H9 (cell line): ENCODE measurements at regions not wholly inside any gene's neighbourhood (a gene's known extent, or its start where the extent isn't known, plus 50 kb on each side); places are given as distances from the start of the nearest gene placed in this dataset.

ENCODE experiments used
- DNase-seq: peaks from one replicate; pipeline ENCODE4 v3.0.0-alpha.2; 2017
- H2AFZ ChIP-seq: one replicate; pipeline ENCODE4 v1.6.1; 2013; ENCODE audit warnings: mild to moderate bottlenecking, low read length, control low read depth, moderate library complexity
- H2AK5ac ChIP-seq: 2 replicates; pipeline ENCODE4 v1.6.1; 2013; ENCODE audit warnings: low read length, control low read depth, mixed read lengths; ENCODE audit not compliant: insufficient read length
- H2BK120ac ChIP-seq: one replicate; pipeline ENCODE4 v1.6.1; 2013; ENCODE audit warnings: low read depth, mild to moderate bottlenecking, low read length, control low read depth, inconsistent platforms; ENCODE audit not compliant: poor library complexity, severe bottlenecking
- H2BK12ac ChIP-seq: 2 replicates; pipeline ENCODE4 v1.6.1; 2013; ENCODE audit warnings: low read length, control low read depth, mixed read lengths, low read depth; ENCODE audit not compliant: insufficient read length
- H2BK15ac ChIP-seq: 2 replicates; pipeline ENCODE4 v1.6.1; 2013; ENCODE audit warnings: low read depth, low read length, control low read depth
- H2BK20ac ChIP-seq: one replicate; pipeline ENCODE4 v1.6.1; 2013; ENCODE audit warnings: low read depth, mild to moderate bottlenecking, low read length, control low read depth, inconsistent platforms; ENCODE audit not compliant: poor library complexity, severe bottlenecking
- H2BK5ac ChIP-seq: 2 replicates; pipeline ENCODE4 v1.6.1; 2013; ENCODE audit warnings: low read length, control low read depth, mixed read lengths; ENCODE audit not compliant: insufficient read length
- H3K14ac ChIP-seq: 2 replicates; pipeline ENCODE4 v1.6.1; 2013; ENCODE audit warnings: low read length, control low read depth; ENCODE audit not compliant: insufficient read depth
- H3K18ac ChIP-seq: 2 replicates; pipeline ENCODE4 v1.6.1; 2013; ENCODE audit warnings: low read depth, mild to moderate bottlenecking, mixed read lengths, low read length, control low read depth; ENCODE audit not compliant: insufficient read length
- H3K23ac ChIP-seq: 2 replicates; pipeline ENCODE4 v1.6.1; 2013; ENCODE audit warnings: low read length, control low read depth, mixed read lengths, low read depth; ENCODE audit not compliant: insufficient read length
- H3K23me2 ChIP-seq: 2 replicates; pipeline ENCODE4 v1.6.1; 2013; ENCODE audit warnings: low read depth, mild to moderate bottlenecking, mixed read lengths, low read length, control low read depth; ENCODE audit not compliant: insufficient read length, poor library complexity, severe bottlenecking
- H3K27ac ChIP-seq: 2 replicates; pipeline ENCODE4 v1.5.1; 2013; ENCODE audit warnings: low read length, control low read depth, mixed read lengths, low read depth; ENCODE audit not compliant: insufficient read length
- H3K27me3 ChIP-seq: 2 replicates; pipeline ENCODE4 v1.6.1; 2013; ENCODE audit warnings: low read length, control low read depth, inconsistent platforms; ENCODE audit not compliant: insufficient read depth
- H3K4ac ChIP-seq: 2 replicates; pipeline ENCODE4 v1.6.1; 2013; ENCODE audit warnings: low read depth, mild to moderate bottlenecking, control low read depth, inconsistent platforms, low read length, moderate library complexity
- H3K4me1 ChIP-seq: 2 replicates; pipeline ENCODE4 v1.6.1; 2013; ENCODE audit warnings: low read length, control low read depth, inconsistent platforms; ENCODE audit not compliant: insufficient read depth
- H3K4me2 ChIP-seq: 2 replicates; pipeline ENCODE4 v1.6.1; 2013; ENCODE audit warnings: low read length, control low read depth, mixed read lengths; ENCODE audit not compliant: insufficient read length, insufficient read depth
- H3K56ac ChIP-seq: 2 replicates; pipeline ENCODE4 v1.6.1; 2013; ENCODE audit warnings: low read depth, mild to moderate bottlenecking, mixed read lengths, low read length, control low read depth; ENCODE audit not compliant: insufficient read length
- H3K79me1 ChIP-seq: 2 replicates; pipeline ENCODE4 v1.6.1; 2013; ENCODE audit warnings: low read depth, mild to moderate bottlenecking, moderate library complexity, low read length, control low read depth, inconsistent platforms; ENCODE audit not compliant: insufficient read depth, poor library complexity, severe bottlenecking
- H3K79me2 ChIP-seq: 2 replicates; pipeline ENCODE4 v1.6.1; 2013; ENCODE audit warnings: low read length, control low read depth, inconsistent platforms; ENCODE audit not compliant: insufficient read depth
- H3K9ac ChIP-seq: 2 replicates; pipeline ENCODE4 v1.6.1; 2013; ENCODE audit warnings: low read length, control low read depth, mixed read lengths; ENCODE audit not compliant: insufficient read length; ENCODE audit errors: extremely low read depth
- H3K9me3 ChIP-seq: one replicate; pipeline ENCODE4 v1.6.1; 2013; ENCODE audit warnings: low read depth, low read length, inconsistent platforms; ENCODE audit not compliant: control insufficient read depth
- H3T11ph ChIP-seq: one replicate; pipeline ENCODE4 v1.6.1; 2013; ENCODE audit warnings: mild to moderate bottlenecking, low read length, control low read depth, inconsistent platforms
- H4K20me1 ChIP-seq: one replicate; pipeline ENCODE4 v1.6.1; 2013; ENCODE audit not compliant: control insufficient read depth, insufficient read length, insufficient read depth
- H4K5ac ChIP-seq: 2 replicates; pipeline ENCODE4 v1.6.1; 2013; ENCODE audit warnings: low read depth, mild to moderate bottlenecking, mixed read lengths, low read length, control low read depth; ENCODE audit not compliant: insufficient read length
- H4K8ac ChIP-seq: replicated peaks from 2 replicates; pipeline ENCODE4 v1.6.1; 2013; ENCODE audit warnings: low read length, control low read depth, mixed read lengths, low read depth; ENCODE audit not compliant: insufficient read length
- H4K91ac ChIP-seq: 2 replicates; pipeline ENCODE4 v1.6.1; 2013; ENCODE audit warnings: low read depth, mild to moderate bottlenecking, moderate library complexity, mixed read lengths, low read length, control low read depth; ENCODE audit not compliant: insufficient read length
- H3K27ac Mint-ChIP-seq, 3 experiments: 2 replicates in 2 of 3; 3 replicates in 1 of 3; pipeline ENCODE4 v1.8.0; 2020 to 2021; ENCODE audit warnings: mixed read lengths in 3 of 3, mild to moderate bottlenecking in 1 of 3, moderate library complexity in 1 of 3
- H3K27me3 Mint-ChIP-seq: 2 replicates; pipeline ENCODE4 v1.8.0; 2021; ENCODE audit warnings: low read depth, mild to moderate bottlenecking, moderate library complexity, mixed read lengths
- H3K36me3 Mint-ChIP-seq, 3 experiments: 2 replicates in 2 of 3; 3 replicates in 1 of 3; pipeline ENCODE4 v1.8.0; 2020 to 2021; ENCODE audit warnings: low read depth in 3 of 3, mixed read lengths in 3 of 3; ENCODE audit not compliant: insufficient read depth in 1 of 3
- H3K4me1 Mint-ChIP-seq, 2 experiments: 2 replicates each; pipeline ENCODE4 v1.8.0; 2020; ENCODE audit warnings: mixed read lengths in 2 of 2
- H3K4me3 Mint-ChIP-seq, 2 experiments: 2 replicates in 1 of 2; 3 replicates in 1 of 2; pipeline ENCODE4 v1.8.0; 2020 to 2021; ENCODE audit warnings: mild to moderate bottlenecking in 2 of 2, mixed read lengths in 2 of 2, moderate library complexity in 1 of 2
- H3K9me3 Mint-ChIP-seq, 2 experiments: 2 replicates in 1 of 2; 3 replicates in 1 of 2; pipeline ENCODE4 v1.8.0; 2020; ENCODE audit warnings: mild to moderate bottlenecking in 2 of 2, mixed read lengths in 2 of 2, moderate library complexity in 1 of 2
- CTCF ChIP-seq: fragments of 200-600 bp; sonication (generic); conservative IDR thresholded peaks from 3 replicates; pipeline ENCODE4 v1.8.0; 2021; ENCODE audit warnings: antibody characterized with exemption, mild to moderate bottlenecking
- WGBS: extraction: QIAGEN DNeasy Blood & Tissue Kit; methylation state at CpG from one replicate; pipeline ENCODE4 v1.1.7; 2013; ENCODE audit warnings: missing lambda C conversion rate, low lambda C conversion rate, mixed read lengths; ENCODE audit not compliant: insufficient read length; ENCODE audit errors: extremely low coverage; 5-methylcytosine and 5-hydroxymethylcytosine counted together

GRCh38 chr7:82699773-82700186 is 256.2 kb upstream of the CACNA2D1 start:
- Mint-ChIP-seq H3K9me3 (no peaks in the 10 kb centered on the region), H3K4me1 (peaks cover 0 to 16% of the 10 kb centered on the region in 2 experiments; a peak in 2 of 4 replicates), H3K36me3 (no peaks in the 10 kb centered on the region), H3K4me3 (no peak overlapping the region), H3K27ac (no peak overlapping the region), H3K27me3 (no peaks in the 10 kb centered on the region)
- H3K4me2 ChIP-seq: no peak overlapping the region
- no peak for TF ChIP-seq CTCF
- H3K23ac ChIP-seq: no peak overlapping the region
- H4K8ac ChIP-seq: no peak overlapping the region
- H3K18ac ChIP-seq: no peak overlapping the region
- H3K79me1 ChIP-seq: no peaks in the 10 kb centered on the region
- no peaks in the 10 kb centered on the region; the same call in 1 of the 2 replicates for H3K4me1 ChIP-seq
- no peak overlapping the region for H3K14ac ChIP-seq
- H3K27me3 ChIP-seq: no peaks in the 10 kb centered on the region
- H2AK5ac ChIP-seq: no peak overlapping the region
- H2BK5ac ChIP-seq: no peak overlapping the region
- H3K79me2 ChIP-seq: no peaks in the 10 kb centered on the region
- DNase-seq: no peak
- no peak overlapping the region for H4K91ac ChIP-seq
- H3K4ac ChIP-seq: no peak overlapping the region
- no peak overlapping the region for H2AFZ ChIP-seq
- H3K27ac ChIP-seq: no peak overlapping the region
- WGBS: no CpG with 5 or more reads among the region's 3 CpGs
- no peak overlapping the region for H4K5ac ChIP-seq
- no peak overlapping the region for H2BK12ac ChIP-seq
- H2BK20ac ChIP-seq: no peak overlapping the region
- no peak overlapping the region for H3K9ac ChIP-seq
- H3K23me2 ChIP-seq: no peaks in the 10 kb centered on the region
- H3K56ac ChIP-seq: no peak overlapping the region
- no peaks in the 10 kb centered on the region for H3K9me3 ChIP-seq
- H2BK120ac ChIP-seq: no peak overlapping the region
- no peak overlapping the region for H3T11ph ChIP-seq
- H2BK15ac ChIP-seq: no peak overlapping the region
- no peaks in the 10 kb centered on the region for H4K20me1 ChIP-seq
